Thoracic aorta (tissue), 2 donors: ENCODE measurements at regions not wholly inside any gene's neighbourhood (a gene's known extent, or its start where the extent isn't known, plus 50 kb on each side); places are given as distances from the start of the nearest gene placed in this dataset.

ENCODE experiments used
- ATAC-seq: fragments of 150-250 bp; one replicate; pipeline ENCODE4 v1.8.0; 2017; ENCODE audit warnings: low read depth; ENCODE audit not compliant: insufficient number of reproducible peaks, low FRiP score
- DNase-seq: peaks from one replicate; pipeline ENCODE4 v3.0.0-alpha.2; 2020; ENCODE audit warnings: low spot score
- H3K27ac ChIP-seq, 2 donors: fragments of 200-600 bp; sonication (generic); 1 replicate in 1 of 2; 2 replicates in 1 of 2; pipeline ENCODE4 v1.5.1; 2016; ENCODE audit warnings: mild to moderate bottlenecking in 2 of 2, moderate library complexity in 2 of 2
- H3K27me3 ChIP-seq: fragments of 200-600 bp; sonication (generic); replicated peaks from 2 replicates; pipeline ENCODE4 v1.6.0; 2016; ENCODE audit warnings: mild to moderate bottlenecking; ENCODE audit not compliant: insufficient read depth
- H3K36me3 ChIP-seq: fragments of 200-600 bp; sonication (generic); one replicate; pipeline ENCODE4 v1.5.1; 2016
- H3K4me1 ChIP-seq, 2 donors: fragments of 200-600 bp; sonication (generic); 1 replicate in 1 of 2; 2 replicates in 1 of 2; pipeline versions ENCODE4 v1.5.1 to v1.6.0; 2016; ENCODE audit warnings: low read depth in 2 of 2, mild to moderate bottlenecking in 1 of 2; ENCODE audit not compliant: control insufficient read depth in 1 of 2
- H3K4me3 ChIP-seq: fragments of 200-600 bp; sonication (generic); 2 replicates; pipeline ENCODE4 v1.5.1; 2016; ENCODE audit warnings: mild to moderate bottlenecking
- H3K9me3 ChIP-seq: fragments of 200-600 bp; sonication (generic); 2 replicates; pipeline ENCODE4 v1.5.1; 2016
- TF ChIP-seq, protein P1 (sequence below): fragments of 200-600 bp; sonication (generic); IDR thresholded peaks from one replicate; pipeline ENCODE4 v1.5.1; 2019; ENCODE audit warnings: antibody characterized with exemption

DNA sequence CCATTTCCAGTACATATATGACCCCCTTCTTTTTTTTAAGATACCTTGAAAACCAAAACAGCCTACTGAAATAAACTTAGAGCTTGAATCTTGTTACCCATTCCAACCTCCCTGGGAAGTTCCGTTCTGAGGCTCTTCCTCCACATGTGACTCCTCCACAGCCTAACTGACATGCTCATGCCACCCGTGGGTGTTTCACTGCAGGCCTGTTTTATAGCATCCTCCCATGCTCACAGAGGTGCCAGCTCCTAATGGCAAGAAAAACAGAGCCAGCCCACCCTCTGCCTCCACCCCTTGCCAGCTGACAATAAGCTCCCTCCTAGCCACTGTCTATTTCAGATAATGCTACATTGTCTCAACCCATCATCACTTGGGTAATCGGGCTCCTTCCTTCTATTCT, 97.6 kb upstream of the E2F8 start:
- TF ChIP-seq, protein P1, sequence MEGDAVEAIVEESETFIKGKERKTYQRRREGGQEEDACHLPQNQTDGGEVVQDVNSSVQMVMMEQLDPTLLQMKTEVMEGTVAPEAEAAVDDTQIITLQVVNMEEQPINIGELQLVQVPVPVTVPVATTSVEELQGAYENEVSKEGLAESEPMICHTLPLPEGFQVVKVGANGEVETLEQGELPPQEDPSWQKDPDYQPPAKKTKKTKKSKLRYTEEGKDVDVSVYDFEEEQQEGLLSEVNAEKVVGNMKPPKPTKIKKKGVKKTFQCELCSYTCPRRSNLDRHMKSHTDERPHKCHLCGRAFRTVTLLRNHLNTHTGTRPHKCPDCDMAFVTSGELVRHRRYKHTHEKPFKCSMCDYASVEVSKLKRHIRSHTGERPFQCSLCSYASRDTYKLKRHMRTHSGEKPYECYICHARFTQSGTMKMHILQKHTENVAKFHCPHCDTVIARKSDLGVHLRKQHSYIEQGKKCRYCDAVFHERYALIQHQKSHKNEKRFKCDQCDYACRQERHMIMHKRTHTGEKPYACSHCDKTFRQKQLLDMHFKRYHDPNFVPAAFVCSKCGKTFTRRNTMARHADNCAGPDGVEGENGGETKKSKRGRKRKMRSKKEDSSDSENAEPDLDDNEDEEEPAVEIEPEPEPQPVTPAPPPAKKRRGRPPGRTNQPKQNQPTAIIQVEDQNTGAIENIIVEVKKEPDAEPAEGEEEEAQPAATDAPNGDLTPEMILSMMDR, result no peak
- Histone ChIP-seq H3K27ac (no peak overlapping the region), H3K9me3 (no peaks in the 10 kb centered on the region), H3K36me3 (no peaks in the 10 kb centered on the region), H3K4me3 (no peak overlapping the region), H3K4me1 (no peaks in the 10 kb centered on the region), H3K27me3 (no peaks in the 10 kb centered on the region)
- no peak for DNase-seq
- ATAC-seq, result no peak

DNA sequence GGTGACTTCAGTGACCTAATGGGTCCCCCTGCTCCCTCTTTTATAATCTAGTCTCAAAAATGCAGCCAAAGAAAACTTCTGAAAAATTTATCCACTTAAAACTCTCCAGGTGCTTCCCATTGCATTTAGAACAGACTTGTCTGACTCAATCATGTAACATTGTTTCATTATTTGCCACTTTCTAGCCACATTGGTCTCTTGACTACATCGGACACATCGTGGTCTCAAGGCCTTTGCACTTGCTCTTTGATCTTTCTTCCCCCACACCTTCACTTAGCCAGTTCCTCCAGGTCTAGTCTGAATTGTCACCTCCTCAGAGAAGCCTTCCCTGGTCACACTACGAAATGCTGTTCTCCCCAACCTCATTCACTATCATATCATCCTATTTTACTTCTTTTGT, 97.0 kb upstream of the E2F8 start:
- H3K9me3 ChIP-seq, result no peaks in the 10 kb centered on the region
- TF ChIP-seq, protein P1, result no peak
- ATAC-seq, result no peak
- no peak for DNase-seq
- no peak overlapping the region for H3K4me3 ChIP-seq
- no peak overlapping the region for H3K27ac ChIP-seq
- H3K27me3 ChIP-seq, result no peaks in the 10 kb centered on the region
- no peaks in the 10 kb centered on the region for H3K4me1 ChIP-seq
- H3K36me3 ChIP-seq, result no peaks in the 10 kb centered on the region

DNA sequence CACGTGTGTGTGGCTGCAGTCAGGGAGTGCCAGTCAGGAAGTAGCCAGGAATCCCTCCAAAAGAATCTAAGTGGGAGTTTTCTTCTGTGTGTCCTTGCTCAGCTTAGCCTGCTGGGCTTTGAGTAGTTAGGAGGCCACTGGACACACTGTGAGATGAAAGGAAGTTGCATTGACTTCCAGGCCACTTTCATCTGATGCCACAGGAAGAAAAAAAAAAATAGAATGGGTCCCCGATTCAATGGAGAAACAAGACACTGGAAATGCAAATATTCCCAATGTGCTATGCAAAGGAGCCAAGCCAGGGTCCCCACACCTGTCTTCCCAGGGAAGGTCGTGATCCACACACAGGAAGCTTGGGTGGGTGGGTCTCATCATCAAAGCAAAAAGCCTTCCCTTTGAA, 95.6 kb upstream of the E2F8 start:
- TF ChIP-seq, protein P1, result no peak
- Histone ChIP-seq H3K36me3 (no peaks in the 10 kb centered on the region), H3K27ac (no peak overlapping the region), H3K9me3 (no peaks in the 10 kb centered on the region), H3K27me3 (no peaks in the 10 kb centered on the region), H3K4me1 (no peaks in the 10 kb centered on the region), H3K4me3 (no peak overlapping the region)
- ATAC-seq (no peak), DNase-seq (no peak)

DNA sequence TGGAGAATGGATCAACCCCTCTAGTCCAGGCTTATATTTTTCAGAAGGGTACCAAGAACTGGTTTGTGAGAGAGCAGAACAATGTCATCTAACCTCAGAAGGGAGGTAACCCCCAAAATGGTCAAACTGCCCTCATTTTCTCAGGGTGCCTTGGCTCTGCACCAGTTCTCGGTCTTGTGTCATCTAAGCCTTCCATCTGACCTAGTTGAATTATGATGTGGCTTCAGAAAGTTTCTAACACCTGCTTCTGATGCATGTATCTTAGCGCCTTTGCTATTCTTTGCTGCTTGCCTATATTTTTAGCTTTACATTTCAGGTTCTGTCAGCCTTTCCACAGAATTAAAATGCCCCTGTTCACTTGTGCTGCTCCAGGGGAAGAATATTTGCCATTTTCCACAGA, 91.7 kb upstream of the E2F8 start:
- Histone ChIP-seq H3K27me3 (no peaks in the 10 kb centered on the region), H3K9me3 (no peaks in the 10 kb centered on the region), H3K36me3 (no peaks in the 10 kb centered on the region), H3K27ac (no peak overlapping the region), H3K4me3 (no peak overlapping the region), H3K4me1 (no peaks in the 10 kb centered on the region)
- DNase-seq (no peak), ATAC-seq (no peak)
- TF ChIP-seq, protein P1, result no peak

DNA sequence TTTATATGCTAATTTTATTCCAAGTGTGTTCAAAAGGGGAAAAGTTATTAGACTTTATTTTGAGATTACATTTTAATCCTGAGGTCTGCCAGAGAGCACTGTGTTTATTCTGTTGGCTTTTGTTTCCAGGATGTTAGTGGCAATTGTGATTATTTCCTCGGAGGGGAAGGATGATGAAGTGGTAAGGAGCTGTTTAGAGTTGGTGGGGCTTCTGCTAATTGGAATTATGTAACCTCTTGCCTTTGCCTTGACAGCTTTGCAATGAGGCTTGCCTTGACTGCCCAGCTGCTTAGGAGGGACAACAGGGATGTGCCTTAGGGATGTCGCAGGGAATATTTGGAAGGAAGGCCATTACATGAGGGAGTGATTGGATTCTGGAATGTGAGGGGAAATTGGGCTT, 89.7 kb upstream of the E2F8 start:
- Histone ChIP-seq H3K27ac (no peak overlapping the region), H3K36me3 (no peaks in the 10 kb centered on the region), H3K4me1 (no peaks in the 10 kb centered on the region), H3K9me3 (no peaks in the 10 kb centered on the region), H3K27me3 (no peaks in the 10 kb centered on the region), H3K4me3 (no peak overlapping the region)
- DNase-seq, result no peak
- ATAC-seq, result no peak
- TF ChIP-seq, protein P1, result no peak
